ENCODE measurements at regions not wholly inside any gene's neighbourhood (a gene's known extent, or its start where the extent isn't known, plus 50 kb on each side); places are given as distances from the start of the nearest gene placed in this dataset.

DNA sequence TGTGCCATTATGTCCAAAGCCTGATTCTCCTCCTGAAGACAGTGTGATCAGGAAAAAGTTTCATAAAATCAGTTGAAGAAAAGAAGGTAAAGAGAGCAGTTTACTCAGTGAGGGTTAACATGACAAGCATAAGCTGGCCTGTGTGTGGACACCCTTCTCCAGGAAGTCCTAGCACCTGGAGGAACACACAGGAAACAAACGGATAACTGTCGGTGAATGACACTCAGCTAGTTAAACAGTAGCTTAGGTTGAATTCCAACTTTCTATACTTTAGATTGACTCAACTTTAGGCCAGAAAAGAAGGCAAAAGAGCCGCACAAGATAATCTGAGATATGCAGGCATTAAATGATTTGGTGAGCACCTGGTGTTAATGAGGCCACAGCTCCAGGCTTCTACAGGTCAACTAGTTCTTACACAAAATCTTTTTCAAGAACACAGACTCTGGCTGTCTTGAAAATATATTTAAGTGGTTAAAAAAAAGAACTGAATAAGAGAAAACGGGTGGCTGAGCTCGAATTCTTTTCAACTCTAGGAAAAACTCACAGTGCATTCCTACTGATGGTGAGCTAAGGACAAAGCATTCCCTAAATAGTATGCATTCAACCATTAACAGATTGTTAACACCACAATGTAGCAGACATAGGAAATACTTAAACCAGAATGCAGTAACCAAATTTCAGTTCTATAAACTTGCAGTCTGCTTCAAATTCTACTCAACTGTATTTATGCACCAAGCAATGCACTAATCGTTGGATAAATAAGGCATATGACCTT, 56.9 kb upstream of the TSPAN8 start:
- Histone ChIP-seq H3K27ac (ENCODE audit: extremely low read length, insufficient read depth, low read length) (no peak overlapping the region), H4K20me1 (ENCODE audit: insufficient read depth, low read length) (no peaks in the 10 kb centered on the region), H3K4me2 (ENCODE audit: low read depth, low read length) (peak overlapping the region; percentile 61), H3K27me3 (ENCODE audit: control insufficient read depth in 1 of 2, insufficient read depth in 2 of 2, low read length in 2 of 2) (no peaks in the 10 kb centered on the region), H3K9me3 (ENCODE audit: low read length) (peaks cover 7% of the 10 kb centered on the region; the same call in 1 of the 2 replicates), H3K36me3 (replicated peaks in 1 of 2; ENCODE audit: control insufficient read depth in 1 of 2, insufficient read depth in 2 of 2, low read length in 2 of 2) (no peaks in the 10 kb centered on the region), H3K79me2 (ENCODE audit: insufficient read depth, low read length) (no peaks in the 10 kb centered on the region), H3K9ac (ENCODE audit: insufficient read depth, low read depth, low read length) (no peak overlapping the region), H3K4me1 (ENCODE audit: insufficient read depth, low read length) (peaks cover 26% of the 10 kb centered on the region), H3K4me3 (replicated peaks in 1 of 3; ENCODE audit: insufficient read depth in 1 of 3, low read depth in 2 of 3, low read length in 3 of 3) (peak overlapping the region in 1 of 3 experiments; percentile 22; a peak in 1 of 6 replicates), H2AFZ (ENCODE audit: low read length) (no peak overlapping the region)
- POLR2A ChIA-PET, result no interaction called here
- 3% methylated on average over 6 of the region's 6 CpGs for WGBS (ENCODE audit: low lambda C conversion rate)
- ATAC-seq, result peak; percentile 83
- intact Hi-C loops (cut with micrococcal nuclease; ENCODE audit: unreplicated experiment), result loop anchor here (5.0 kb wide), 1 partner anchor 87 kb away; no protein-coding TSS in a partner anchor
- BruUV-seq (replicated peaks), result no TSS peak
- DNase-seq (ENCODE audit: low spot score), result peak; percentile 18
- TF ChIP-seq ETV5 (CRISPR knock-in tag; IDR thresholded peaks at IDR 0.05; ENCODE audit: borderline replicate concordance), result peak; percentile 56; the same call in 1 of the 2 replicates
- TF ChIP-seq SAP130 (CRISPR knock-in tag; IDR thresholded peaks at IDR 0.05; ENCODE audit: low read depth), result peak; percentile 36; the same call in 1 of the 2 replicates
- TF ChIP-seq ZNF652 (CRISPR knock-in tag; IDR thresholded peaks at IDR 0.05; ENCODE audit: borderline replicate concordance, low read depth), result peak; percentile 73; the same call in 1 of the 2 replicates
- TF ChIP-seq CREM (IDR thresholded peaks at IDR 0.05), result no peak
- TF ChIP-seq CREM (CRISPR knock-in tag; IDR thresholded peaks at IDR 0.05), result no peak
- no peak for TF ChIP-seq MAF1 (CRISPR knock-in tag; IDR thresholded peaks at IDR 0.05; ENCODE audit: borderline replicate concordance)
- TF ChIP-seq ZC3H4 (CRISPR knock-in tag; IDR thresholded peaks at IDR 0.05; ENCODE audit: borderline replicate concordance), result no peak
- no peak for TF ChIP-seq EP300 (IDR thresholded peaks at IDR 0.05; ENCODE audit: low read depth in 2 of 2, low read length in 2 of 2)
- no peak for TF ChIP-seq EP300 (CRISPR knock-in tag; IDR thresholded peaks at IDR 0.05; ENCODE audit: borderline replicate concordance)
- 0 out of 2 replicates have a peak, but pooled peaks have one; percentile 16 for TF ChIP-seq ARID5B (CRISPR knock-in tag; IDR thresholded peaks at IDR 0.05)
- no peak for TF ChIP-seq ZNF446 (CRISPR knock-in tag; IDR thresholded peaks at IDR 0.05)
- no peak for TF ChIP-seq ZNF335 (CRISPR knock-in tag; IDR thresholded peaks at IDR 0.05)
- TF ChIP-seq ELF3 (CRISPR knock-in tag; IDR thresholded peaks at IDR 0.05), result peak; percentile 76
- peak; percentile 12 for FAIRE-seq
- in situ Hi-C loops (cut with HindIII; ENCODE audit: extremely low pct_ligation_motif_present, low pct_unique_long_range_greater_than_20kb), result no loop called here
- CTCF ChIA-PET (ENCODE audit: low intra/inter-chr PET ratio, low total read pairs), result no interaction called here
